DOHH2 (cell line): ENCODE measurements at regions not wholly inside any gene's neighbourhood (a gene's known extent, or its start where the extent isn't known, plus 50 kb on each side); places are given as distances from the start of the nearest gene placed in this dataset.
"Not testable (repeated sequence)": the region's sequence is repeated elsewhere in the genome, so short reads cannot be mapped to it uniquely, and the experiment has no call there.

Experiments
- H3F3A ChIP-seq: fragments of 200-600 bp; sonication (generic), shearing (Covaris generic); 2 replicates; pipeline ENCODE4 v1.6.0; 2016; ENCODE audit warnings: antibody characterized with exemption, mild to moderate bottlenecking; ENCODE audit not compliant: control insufficient read depth, insufficient read depth
- H3K27ac ChIP-seq: fragments of 200-600 bp; sonication (generic); 2 replicates; pipeline ENCODE4 v1.5.1; 2014; ENCODE audit warnings: low read depth, mild to moderate bottlenecking, low read length, moderate library complexity
- H3K27me3 ChIP-seq: fragments of 200-600 bp; sonication (generic); 2 replicates; pipeline ENCODE4 v1.6.1; 2014; ENCODE audit warnings: mild to moderate bottlenecking, low read length, mixed read lengths; ENCODE audit not compliant: control insufficient read depth
- H3K36me3 ChIP-seq: fragments of 200-600 bp; sonication (generic); 2 replicates; pipeline ENCODE4 v1.6.1; 2014; ENCODE audit warnings: mild to moderate bottlenecking, low read length, moderate library complexity, mixed read lengths; ENCODE audit not compliant: control insufficient read depth
- H3K4me1 ChIP-seq: fragments of 200-600 bp; sonication (generic); 2 replicates; pipeline ENCODE4 v1.6.1; 2014; ENCODE audit warnings: mild to moderate bottlenecking, low read length, mixed read lengths; ENCODE audit not compliant: control insufficient read depth
- H3K4me2 ChIP-seq: fragments of 200-600 bp; sonication (generic); 2 replicates; pipeline ENCODE4 v1.6.0; 2014; ENCODE audit warnings: mild to moderate bottlenecking, low read length, moderate library complexity
- H3K4me3 ChIP-seq: fragments of 200-600 bp; sonication (generic); 2 replicates; pipeline ENCODE4 v1.5.1; 2014; ENCODE audit warnings: mild to moderate bottlenecking, low read length, mixed read lengths
- H3K79me2 ChIP-seq: fragments of 200-600 bp; sonication (generic); 2 replicates; pipeline ENCODE4 v1.6.1; 2014; ENCODE audit warnings: mild to moderate bottlenecking, low read length, mixed read lengths; ENCODE audit not compliant: control insufficient read depth
- H3K9me2 ChIP-seq: fragments of 200-600 bp; sonication (generic); replicated peaks from 2 replicates; pipeline ENCODE4 v1.6.1; 2014; ENCODE audit warnings: mild to moderate bottlenecking, low read length, mixed read lengths; ENCODE audit not compliant: control insufficient read depth
- H3K9me3 ChIP-seq: fragments of 200-600 bp; sonication (generic); 2 replicates; pipeline ENCODE4 v1.6.1; 2014; ENCODE audit warnings: antibody characterized with exemption, low read length, mixed read lengths; ENCODE audit not compliant: control insufficient read depth, insufficient read depth
- H4K20me1 ChIP-seq: fragments of 200-600 bp; sonication (generic); 2 replicates; pipeline ENCODE4 v1.6.0; 2014; ENCODE audit warnings: low read depth, mild to moderate bottlenecking, antibody characterized with exemption, low read length, moderate library complexity; ENCODE audit not compliant: control insufficient read depth, insufficient read depth
- EZH2phosphoT487 ChIP-seq: fragments of 200-600 bp; sonication (generic); IDR thresholded peaks from 2 replicates; pipeline ENCODE4 v1.6.1; 2017; ENCODE audit warnings: borderline replicate concordance, mild to moderate bottlenecking, antibody characterized with exemption, low read length, moderate library complexity, mixed read lengths
- TF ChIP-seq, protein P1 (sequence below): fragments of 200-600 bp; sonication (generic); IDR thresholded peaks from one replicate; pipeline ENCODE4 v1.5.1; 2014; ENCODE audit warnings: antibody characterized with exemption, mild to moderate bottlenecking, low read depth, low read length; ENCODE audit not compliant: poor library complexity, severe bottlenecking

DNA sequence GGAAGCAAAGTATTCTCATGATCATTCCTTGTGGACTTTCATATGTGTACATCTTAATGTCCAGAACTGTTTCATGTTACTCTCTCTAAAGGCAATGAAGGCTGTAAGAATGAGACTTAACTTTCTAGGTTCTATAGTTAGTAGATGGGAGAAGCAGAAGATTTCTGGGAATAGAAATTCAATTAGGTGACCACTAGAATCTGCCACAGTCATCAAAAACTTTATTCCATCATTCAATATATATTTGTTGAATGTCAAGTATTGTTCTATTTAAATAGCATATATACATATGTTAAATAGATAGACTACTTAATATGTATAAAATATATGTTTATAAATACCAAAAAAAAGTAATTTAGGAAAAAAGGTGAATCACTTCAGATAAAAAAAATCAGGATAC, 972.9 kb downstream of the SLC6A15 start:
- no peaks in the 10 kb centered on the region for H3K9me2 ChIP-seq
- H3K4me3 ChIP-seq, result no peak overlapping the region
- H3K27me3 ChIP-seq, result no peaks in the 10 kb centered on the region
- no peaks in the 10 kb centered on the region for H3F3A ChIP-seq
- no peaks in the 10 kb centered on the region for H3K4me1 ChIP-seq
- H3K79me2 ChIP-seq, result no peaks in the 10 kb centered on the region
- TF ChIP-seq EZH2phosphoT487, result no peak
- TF ChIP-seq, protein P1, sequence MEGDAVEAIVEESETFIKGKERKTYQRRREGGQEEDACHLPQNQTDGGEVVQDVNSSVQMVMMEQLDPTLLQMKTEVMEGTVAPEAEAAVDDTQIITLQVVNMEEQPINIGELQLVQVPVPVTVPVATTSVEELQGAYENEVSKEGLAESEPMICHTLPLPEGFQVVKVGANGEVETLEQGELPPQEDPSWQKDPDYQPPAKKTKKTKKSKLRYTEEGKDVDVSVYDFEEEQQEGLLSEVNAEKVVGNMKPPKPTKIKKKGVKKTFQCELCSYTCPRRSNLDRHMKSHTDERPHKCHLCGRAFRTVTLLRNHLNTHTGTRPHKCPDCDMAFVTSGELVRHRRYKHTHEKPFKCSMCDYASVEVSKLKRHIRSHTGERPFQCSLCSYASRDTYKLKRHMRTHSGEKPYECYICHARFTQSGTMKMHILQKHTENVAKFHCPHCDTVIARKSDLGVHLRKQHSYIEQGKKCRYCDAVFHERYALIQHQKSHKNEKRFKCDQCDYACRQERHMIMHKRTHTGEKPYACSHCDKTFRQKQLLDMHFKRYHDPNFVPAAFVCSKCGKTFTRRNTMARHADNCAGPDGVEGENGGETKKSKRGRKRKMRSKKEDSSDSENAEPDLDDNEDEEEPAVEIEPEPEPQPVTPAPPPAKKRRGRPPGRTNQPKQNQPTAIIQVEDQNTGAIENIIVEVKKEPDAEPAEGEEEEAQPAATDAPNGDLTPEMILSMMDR, result no peak
- H3K9me3 ChIP-seq, result no peaks in the 10 kb centered on the region
- H3K27ac ChIP-seq, result no peak overlapping the region
- H3K36me3 ChIP-seq, result no peaks in the 10 kb centered on the region
- H3K4me2 ChIP-seq, result no peak overlapping the region
- no peaks in the 10 kb centered on the region for H4K20me1 ChIP-seq

DNA sequence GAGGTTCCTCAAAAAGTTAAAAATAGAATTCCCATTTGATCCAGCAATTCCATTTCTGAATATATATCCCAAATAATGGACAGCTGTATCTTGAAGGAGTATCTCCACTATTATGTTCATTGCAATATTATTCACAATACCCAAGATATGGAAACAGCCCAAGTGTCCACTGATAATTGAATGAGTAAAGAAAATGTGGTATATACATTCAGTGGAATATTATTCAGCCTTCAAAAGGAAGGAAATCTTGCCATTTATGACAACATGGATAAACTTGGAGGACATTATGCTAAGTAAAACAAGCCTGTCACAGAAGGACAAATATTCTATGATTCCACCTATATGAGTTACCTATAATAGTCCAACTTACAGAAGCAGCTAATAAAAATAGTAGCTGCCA, 979.0 kb downstream of the SLC6A15 start:
- no peak overlapping the region for H3K27ac ChIP-seq
- no peaks in the 10 kb centered on the region for H3F3A ChIP-seq
- no peaks in the 10 kb centered on the region for H3K27me3 ChIP-seq
- no peaks in the 10 kb centered on the region for H3K9me3 ChIP-seq
- H4K20me1 ChIP-seq, result no peaks in the 10 kb centered on the region
- no peak for TF ChIP-seq EZH2phosphoT487
- TF ChIP-seq, protein P1, result no peak
- no peak overlapping the region for H3K4me3 ChIP-seq
- H3K4me2 ChIP-seq, result no peak overlapping the region
- no peaks in the 10 kb centered on the region for H3K9me2 ChIP-seq
- H3K4me1 ChIP-seq, result no peaks in the 10 kb centered on the region
- H3K36me3 ChIP-seq, result no peaks in the 10 kb centered on the region
- H3K79me2 ChIP-seq, result no peaks in the 10 kb centered on the region

DNA sequence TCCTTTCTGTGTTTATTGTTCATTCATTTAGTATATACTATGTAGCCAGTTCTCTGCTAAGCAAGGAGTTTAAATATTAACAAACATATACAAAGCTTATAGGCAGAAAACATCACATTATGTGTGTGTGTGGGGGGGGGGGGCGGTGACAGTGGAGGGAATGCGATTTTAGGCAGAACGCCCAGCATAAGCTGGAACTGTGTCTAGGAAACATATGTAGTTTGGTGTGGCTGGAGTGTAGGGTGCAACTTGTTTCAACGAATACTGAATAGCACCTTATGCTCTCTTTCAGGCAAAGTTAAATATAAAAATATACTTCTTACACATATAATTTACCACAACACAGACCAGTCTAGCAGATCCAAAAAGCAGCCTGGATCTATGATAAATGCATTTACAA, 980.6 kb downstream of the SLC6A15 start:
- Histone ChIP-seq H3K79me2 (no peaks in the 10 kb centered on the region), H3F3A (no peaks in the 10 kb centered on the region), H3K9me3 (no peaks in the 10 kb centered on the region), H3K27me3 (no peaks in the 10 kb centered on the region), H3K4me1 (no peaks in the 10 kb centered on the region), H4K20me1 (no peaks in the 10 kb centered on the region), H3K9me2 (no peaks in the 10 kb centered on the region), H3K36me3 (no peaks in the 10 kb centered on the region), H3K4me3 (no peak overlapping the region), H3K27ac (no peak overlapping the region), H3K4me2 (no peak overlapping the region)
- TF ChIP-seq EZH2phosphoT487, result no peak
- TF ChIP-seq, protein P1, result no peak

DNA sequence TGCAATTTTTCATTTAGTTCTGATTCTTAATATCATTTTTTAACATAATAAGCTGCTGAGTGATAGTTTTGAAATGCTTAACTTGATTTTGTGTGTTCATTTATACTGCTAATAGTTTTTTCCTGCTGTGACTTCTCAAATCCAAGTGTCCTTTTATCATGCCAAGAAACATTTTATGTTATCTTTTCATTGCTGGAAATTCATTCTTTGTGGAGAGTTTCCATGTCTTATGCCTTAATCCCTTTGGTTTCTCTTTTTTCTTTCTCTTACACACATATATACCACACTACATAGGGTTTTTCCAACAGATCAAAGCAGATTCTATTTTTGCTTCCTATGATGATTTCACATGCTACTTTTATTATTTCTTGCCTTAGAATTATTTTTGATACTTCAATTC, 981.1 kb downstream of the SLC6A15 start:
- Histone ChIP-seq H3K9me3 (no peaks in the 10 kb centered on the region), H3K4me3 (no peak overlapping the region), H3K27me3 (no peaks in the 10 kb centered on the region), H3K79me2 (no peaks in the 10 kb centered on the region), H3F3A (no peaks in the 10 kb centered on the region), H4K20me1 (no peaks in the 10 kb centered on the region), H3K4me1 (no peaks in the 10 kb centered on the region), H3K9me2 (no peaks in the 10 kb centered on the region), H3K27ac (no peak overlapping the region), H3K4me2 (no peak overlapping the region), H3K36me3 (no peaks in the 10 kb centered on the region)
- TF ChIP-seq, protein P1, result no peak
- no peak for TF ChIP-seq EZH2phosphoT487

DNA sequence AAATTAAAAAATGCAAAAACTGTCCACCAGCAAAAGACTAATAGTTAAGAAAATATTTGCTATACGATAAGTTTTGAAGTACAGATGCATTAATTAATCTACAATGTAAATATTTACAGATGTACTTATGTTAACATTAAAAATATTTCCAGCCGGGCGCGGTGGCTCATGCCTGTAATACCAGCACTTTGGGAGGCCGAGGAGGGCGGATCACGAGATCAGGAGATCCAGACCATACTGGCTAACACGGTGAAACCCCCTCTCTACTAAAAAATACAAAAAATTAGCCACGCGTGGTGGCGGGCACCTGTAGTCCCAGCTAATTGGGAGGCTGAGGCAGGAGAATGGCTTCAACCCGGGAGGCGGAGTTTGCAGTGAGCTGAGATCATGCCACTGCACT, 982.8 kb downstream of the SLC6A15 start:
- not testable (repeated sequence) for H4K20me1 ChIP-seq, H3K27ac ChIP-seq, H3K4me1 ChIP-seq, H3K79me2 ChIP-seq, H3K9me3 ChIP-seq, H3K27me3 ChIP-seq, H3K9me2 ChIP-seq, H3K36me3 ChIP-seq, H3K4me2 ChIP-seq, H3K4me3 ChIP-seq, H3F3A ChIP-seq
